K562 (cell line): ENCODE measurements at regions not wholly inside any gene's neighbourhood (a gene's known extent, or its start where the extent isn't known, plus 50 kb on each side); places are given as distances from the start of the nearest gene placed in this dataset.

Experiments used
- ATAC-seq: fragments of 200-7000 bp; cut with Tn5 transposase; 3 replicates; pipeline ENCODE4 v1.9.1; 2020; ENCODE audit warnings: moderate library complexity
- BruUV-seq: library from RNA; stranded (reverse); fragments of 400-500 nt; replicated peaks from 2 replicates; lab custom pipeline; 2021; lab: Mats Ljungman, UMichigan
- CTCF ChIA-PET: fragments of 300-600 bp; formaldehyde crosslinking; extraction: SDS; loops from one replicate; lab custom pipeline; 2021; ENCODE audit warnings: low intra/inter-chr PET ratio; lab: Yijun Ruan, JAX
- POLR2A ChIA-PET: fragments of 300-600, 350-650 bp; sonication (Branson Sonifier 250); formaldehyde crosslinking; extraction: SDS; loops from one replicate; lab custom pipeline; 2021; ENCODE audit warnings: antibody characterized with exemption, inconsistent platforms; lab: Yijun Ruan, JAX
- DNase-seq, 4 experiments: peaks; one replicate each; pipeline versions ENCODE4 v3.0.0 to v3.0.0-alpha.2; 2011 to 2018; ENCODE audit warnings: low spot score in 3 of 4, mixed read lengths in 3 of 4; ENCODE audit errors: extremely low read depth in 1 of 4
- FAIRE-seq: peaks from 2 replicates; lab custom pipeline; 2011; peaks lifted over from hg19 to GRCh38; lab: Jason Lieb, UNC
- H2AFZ ChIP-seq: 2 replicates; pipeline ENCODE4 v1.6.0; 2011; ENCODE audit warnings: low read depth, low read length, control low read depth, inconsistent platforms
- H3K27ac ChIP-seq: fragments of 200-600 bp; 3 replicates; pipeline ENCODE4 v1.8.0; 2011; ENCODE audit warnings: low read depth, mild to moderate bottlenecking, control low read depth, inconsistent platforms, low read length, moderate library complexity, mixed read lengths; ENCODE audit errors: extremely low read depth
- H3K27me3 ChIP-seq, 2 experiments: fragments of 300-600 bp in 1 of 2; 2 replicates in 1 of 2; 3 replicates in 1 of 2; pipeline versions ENCODE4 v1.6.0 to v1.8.0; 2011; ENCODE audit warnings: inconsistent platforms in 2 of 2, low read length in 2 of 2, mild to moderate bottlenecking in 1 of 2, mixed read lengths in 1 of 2, moderate library complexity in 1 of 2; ENCODE audit not compliant: control insufficient read depth in 2 of 2, insufficient read depth in 2 of 2
- H3K36me3 ChIP-seq: fragments of 300-600 bp; 3 replicates; pipeline ENCODE4 v1.8.0; 2011; ENCODE audit warnings: mild to moderate bottlenecking, low read length, inconsistent platforms; ENCODE audit not compliant: control insufficient read depth, insufficient read depth
- H3K4me1 ChIP-seq, 2 experiments: fragments of 200-600 bp in 1 of 2; replicated peaks in 1 of 2; 2 replicates in 1 of 2; 3 replicates in 1 of 2; pipeline versions ENCODE4 v1.5.1 to v1.8.0; 2011; ENCODE audit warnings: inconsistent platforms in 2 of 2, low read length in 2 of 2, mild to moderate bottlenecking in 1 of 2, mixed read lengths in 1 of 2, moderate library complexity in 1 of 2; ENCODE audit not compliant: control insufficient read depth in 2 of 2, insufficient read depth in 2 of 2
- H3K4me2 ChIP-seq: 2 replicates; pipeline ENCODE4 v1.6.1; 2011; ENCODE audit warnings: low read length, control low read depth, inconsistent platforms, mixed read lengths; ENCODE audit not compliant: insufficient read depth
- H3K4me3 ChIP-seq: fragments of 200-600 bp; sonication (generic), shearing (Covaris generic); 2 replicates; pipeline ENCODE4 v1.5.1; 2016; ENCODE audit warnings: control low read depth, inconsistent platforms
- H3K79me2 ChIP-seq: fragments of 200-600 bp; 3 replicates; pipeline ENCODE4 v1.8.0; 2011; ENCODE audit warnings: low read length, inconsistent platforms; ENCODE audit not compliant: control insufficient read depth, insufficient read depth
- H3K9ac ChIP-seq, 2 experiments: 2 replicates each; pipeline versions ENCODE4 v1.6.0 to v1.6.1; 2011; ENCODE audit warnings: low read depth in 2 of 2, low read length in 2 of 2, control low read depth in 1 of 2, inconsistent platforms in 1 of 2, mild to moderate bottlenecking in 1 of 2, mixed read lengths in 1 of 2; ENCODE audit not compliant: insufficient read depth in 1 of 2
- H3K9me1 ChIP-seq: one replicate; pipeline ENCODE4 v1.6.0; 2011; ENCODE audit warnings: inconsistent platforms, mild to moderate bottlenecking, low read length, moderate library complexity; ENCODE audit not compliant: control insufficient read depth, insufficient read depth
- H3K9me3 ChIP-seq: replicated peaks from 2 replicates; pipeline ENCODE4 v1.5.1; 2011; ENCODE audit warnings: low read depth, low read length, inconsistent platforms; ENCODE audit not compliant: control insufficient read depth, insufficient read depth
- H4K20me1 ChIP-seq: replicated peaks from 2 replicates; pipeline ENCODE4 v1.6.1; 2011; ENCODE audit warnings: low read length, inconsistent platforms, mixed read lengths; ENCODE audit not compliant: control insufficient read depth, insufficient read depth
- ARID2 ChIP-seq: fragments of 450-650 bp; IDR thresholded peaks from 2 replicates; pipeline ENCODE4 v1.6.1; 2017; ENCODE audit warnings: antibody characterized with exemption, mild to moderate bottlenecking
- ASH1L ChIP-seq: fragments of 450-650 bp; IDR thresholded peaks from 2 replicates; pipeline ENCODE4 v1.6.1; 2018; ENCODE audit warnings: borderline replicate concordance, mild to moderate bottlenecking, low read depth; ENCODE audit not compliant: partially characterized antibody
- BRD9 ChIP-seq: fragments of 450-650 bp; IDR thresholded peaks from 2 replicates; pipeline ENCODE4 v1.6.1; 2018; ENCODE audit warnings: low read depth; ENCODE audit not compliant: partially characterized antibody
- DLX4 ChIP-seq: fragments of 250-450 bp; sonication (Bioruptor Pico); IDR thresholded peaks from 2 replicates; pipeline ENCODE4 v1.6.1; 2021; ENCODE audit warnings: mild to moderate bottlenecking
- E2F3 ChIP-seq: fragments of 250-450 bp; sonication (Bioruptor Pico); IDR thresholded peaks from 2 replicates; pipeline ENCODE4 v1.4.0; 2020; ENCODE audit warnings: mild to moderate bottlenecking
- FOXP1 ChIP-seq: sonication (generic); formaldehyde crosslinking; IDR thresholded peaks from 2 replicates; pipeline ENCODE4 v1.8.0; 2022; ENCODE audit warnings: mild to moderate bottlenecking, missing genetic modification reagents
- IRF1 ChIP-seq: sonication (generic); formaldehyde crosslinking; IDR thresholded peaks from 2 replicates; pipeline ENCODE4 v1.8.0; 2022; ENCODE audit warnings: missing genetic modification reagents, mild to moderate bottlenecking, borderline replicate concordance
- JUNB ChIP-seq: fragments of 450-650 bp; formaldehyde crosslinking; conservative IDR thresholded peaks from 2 replicates; pipeline ENCODE4 v1.4.0; 2020; ENCODE audit warnings: mild to moderate bottlenecking
- MCM7 ChIP-seq, 2 experiments: fragments of 450-650 bp; IDR thresholded peaks; 2 replicates each; pipeline ENCODE4 v1.6.1; 2016 to 2018
- PTBP1 ChIP-seq: fragments of 200-400 bp; formaldehyde crosslinking; IDR thresholded peaks from 2 replicates; pipeline ENCODE4 v1.6.1; 2017; ENCODE audit warnings: low read depth, low read length
- TOE1 ChIP-seq, 2 experiments: fragments of 450-650 bp in 1 of 2; sonication (generic) in 1 of 2; formaldehyde crosslinking in 1 of 2; IDR thresholded peaks; 2 replicates each; pipeline versions ENCODE4 v1.7.1 to v1.8.0; 2016 to 2022; ENCODE audit warnings: borderline replicate concordance in 2 of 2, mild to moderate bottlenecking in 2 of 2, antibody characterized with exemption in 1 of 2, inconsistent platforms in 1 of 2, low read depth in 1 of 2, missing genetic modification reagents in 1 of 2, moderate library complexity in 1 of 2
- TRIM24 ChIP-seq, 2 experiments: fragments of 450-650 bp; IDR thresholded peaks; 2 replicates each; pipeline ENCODE4 v1.6.1; 2016
- WGBS: fragments of 100-300 bp; shearing (Covaris generic); methylation state at CpG from one replicate; pipeline ENCODE4 v1.1.6; 2016; ENCODE audit warnings: low coverage, mixed read lengths; ENCODE audit not compliant: insufficient coverage; ENCODE audit errors: missing lambda C conversion rate; 5-methylcytosine and 5-hydroxymethylcytosine counted together
- in situ Hi-C: fragments of 300-500 bp; cut with MboI; formaldehyde crosslinking; loops from 4 replicates; pipeline ENCODE4 v1.15.0; 2018; ENCODE audit warnings: inconsistent platforms, mixed read lengths
- intact Hi-C: fragments of 100-400 bp; cut with micrococcal nuclease; formaldehyde crosslinking; loops from 2 replicates; pipeline ENCODE4 v1.14.2; 2022
- TF ChIP-seq, protein P1 (sequence below), 2 experiments: fragments of 150-350 bp in 1 of 2; IDR thresholded peaks; 2 replicates each; pipeline ENCODE4 v1.6.1; 2012 to 2016; ENCODE audit warnings: low read depth in 2 of 2, low read length in 2 of 2, mild to moderate bottlenecking in 1 of 2, moderate library complexity in 1 of 2
- TF ChIP-seq, protein P2 (sequence below): fragments of 250-450 bp; sonication (Bioruptor Pico); IDR thresholded peaks from 2 replicates; pipeline ENCODE4 v1.8.0; 2022; ENCODE audit warnings: inconsistent platforms, mild to moderate bottlenecking, moderate library complexity, borderline replicate concordance
- TF ChIP-seq, protein P3 (sequence below): fragments of 450-650 bp; formaldehyde crosslinking; IDR thresholded peaks from 2 replicates; pipeline ENCODE4 v1.4.0; 2020; ENCODE audit warnings: mild to moderate bottlenecking, moderate library complexity

DNA sequence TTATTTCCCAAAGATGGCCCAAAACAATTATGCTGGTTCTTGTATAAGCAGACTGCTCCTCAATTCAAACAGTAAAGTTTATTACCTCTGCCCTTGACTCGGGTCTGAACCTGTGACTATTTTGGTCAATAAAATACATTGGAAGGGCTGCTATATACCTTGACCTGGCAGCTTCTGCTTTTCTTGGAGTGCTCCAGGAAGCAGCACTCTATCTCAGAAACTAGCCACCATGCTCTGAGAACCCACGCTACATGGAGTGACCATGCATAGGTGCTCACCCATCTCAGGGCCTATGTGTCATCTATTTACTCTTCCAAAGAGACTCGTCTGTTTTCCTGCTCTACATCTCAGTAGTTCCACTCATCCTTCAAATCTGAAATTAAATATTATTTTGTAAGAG lies 299.9 kb downstream of the AHR start:
- CTCF ChIA-PET = no interaction called here
- TF ChIP-seq, protein P1, sequence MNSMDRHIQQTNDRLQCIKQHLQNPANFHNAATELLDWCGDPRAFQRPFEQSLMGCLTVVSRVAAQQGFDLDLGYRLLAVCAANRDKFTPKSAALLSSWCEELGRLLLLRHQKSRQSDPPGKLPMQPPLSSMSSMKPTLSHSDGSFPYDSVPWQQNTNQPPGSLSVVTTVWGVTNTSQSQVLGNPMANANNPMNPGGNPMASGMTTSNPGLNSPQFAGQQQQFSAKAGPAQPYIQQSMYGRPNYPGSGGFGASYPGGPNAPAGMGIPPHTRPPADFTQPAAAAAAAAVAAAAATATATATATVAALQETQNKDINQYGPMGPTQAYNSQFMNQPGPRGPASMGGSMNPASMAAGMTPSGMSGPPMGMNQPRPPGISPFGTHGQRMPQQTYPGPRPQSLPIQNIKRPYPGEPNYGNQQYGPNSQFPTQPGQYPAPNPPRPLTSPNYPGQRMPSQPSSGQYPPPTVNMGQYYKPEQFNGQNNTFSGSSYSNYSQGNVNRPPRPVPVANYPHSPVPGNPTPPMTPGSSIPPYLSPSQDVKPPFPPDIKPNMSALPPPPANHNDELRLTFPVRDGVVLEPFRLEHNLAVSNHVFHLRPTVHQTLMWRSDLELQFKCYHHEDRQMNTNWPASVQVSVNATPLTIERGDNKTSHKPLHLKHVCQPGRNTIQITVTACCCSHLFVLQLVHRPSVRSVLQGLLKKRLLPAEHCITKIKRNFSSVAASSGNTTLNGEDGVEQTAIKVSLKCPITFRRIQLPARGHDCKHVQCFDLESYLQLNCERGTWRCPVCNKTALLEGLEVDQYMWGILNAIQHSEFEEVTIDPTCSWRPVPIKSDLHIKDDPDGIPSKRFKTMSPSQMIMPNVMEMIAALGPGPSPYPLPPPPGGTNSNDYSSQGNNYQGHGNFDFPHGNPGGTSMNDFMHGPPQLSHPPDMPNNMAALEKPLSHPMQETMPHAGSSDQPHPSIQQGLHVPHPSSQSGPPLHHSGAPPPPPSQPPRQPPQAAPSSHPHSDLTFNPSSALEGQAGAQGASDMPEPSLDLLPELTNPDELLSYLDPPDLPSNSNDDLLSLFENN (IDR thresholded peaks at IDR 0.05; ENCODE audit: low read depth in 2 of 2, low read length in 2 of 2) = no peak
- TF ChIP-seq DLX4 = no peak
- TF ChIP-seq ASH1L = no peak
- TF ChIP-seq, protein P2, sequence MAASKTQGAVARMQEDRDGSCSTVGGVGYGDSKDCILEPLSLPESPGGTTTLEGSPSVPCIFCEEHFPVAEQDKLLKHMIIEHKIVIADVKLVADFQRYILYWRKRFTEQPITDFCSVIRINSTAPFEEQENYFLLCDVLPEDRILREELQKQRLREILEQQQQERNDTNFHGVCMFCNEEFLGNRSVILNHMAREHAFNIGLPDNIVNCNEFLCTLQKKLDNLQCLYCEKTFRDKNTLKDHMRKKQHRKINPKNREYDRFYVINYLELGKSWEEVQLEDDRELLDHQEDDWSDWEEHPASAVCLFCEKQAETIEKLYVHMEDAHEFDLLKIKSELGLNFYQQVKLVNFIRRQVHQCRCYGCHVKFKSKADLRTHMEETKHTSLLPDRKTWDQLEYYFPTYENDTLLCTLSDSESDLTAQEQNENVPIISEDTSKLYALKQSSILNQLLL (CRISPR knock-in tag) = no peak
- TF ChIP-seq, protein P3, sequence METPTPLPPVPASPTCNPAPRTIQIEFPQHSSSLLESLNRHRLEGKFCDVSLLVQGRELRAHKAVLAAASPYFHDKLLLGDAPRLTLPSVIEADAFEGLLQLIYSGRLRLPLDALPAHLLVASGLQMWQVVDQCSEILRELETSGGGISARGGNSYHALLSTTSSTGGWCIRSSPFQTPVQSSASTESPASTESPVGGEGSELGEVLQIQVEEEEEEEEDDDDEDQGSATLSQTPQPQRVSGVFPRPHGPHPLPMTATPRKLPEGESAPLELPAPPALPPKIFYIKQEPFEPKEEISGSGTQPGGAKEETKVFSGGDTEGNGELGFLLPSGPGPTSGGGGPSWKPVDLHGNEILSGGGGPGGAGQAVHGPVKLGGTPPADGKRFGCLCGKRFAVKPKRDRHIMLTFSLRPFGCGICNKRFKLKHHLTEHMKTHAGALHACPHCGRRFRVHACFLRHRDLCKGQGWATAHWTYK (CRISPR knock-in tag) = no peak
- no peak for TF ChIP-seq TOE1 (IDR thresholded peaks at IDR 0.05; ENCODE audit: borderline replicate concordance)
- no peak for TF ChIP-seq TOE1 (CRISPR knock-in tag; IDR thresholded peaks at IDR 0.05; ENCODE audit: borderline replicate concordance, low read depth)
- TF ChIP-seq TRIM24 (IDR thresholded peaks at IDR 0.05) = no peak
- no peak for TF ChIP-seq BRD9
- no peak for TF ChIP-seq JUNB (CRISPR knock-in tag)
- no peak for TF ChIP-seq IRF1 (CRISPR knock-in tag)
- no peak for TF ChIP-seq MCM7 (IDR thresholded peaks at IDR 0.05)
- TF ChIP-seq E2F3 (CRISPR knock-in tag) = no peak
- TF ChIP-seq FOXP1 (CRISPR knock-in tag) = no peak
- no peak for TF ChIP-seq PTBP1
- TF ChIP-seq ARID2 = no peak

More for the DNA sequence above, 299.9 kb downstream of the AHR start:
- 0% methylated on average over 3 of the region's 3 CpGs for WGBS
- H3K36me3 ChIP-seq = no peaks in the 10 kb centered on the region
- FAIRE-seq (no peak), DNase-seq (no peak), ATAC-seq (no peak)
- H3K4me1 ChIP-seq = no peaks in the 10 kb centered on the region
- no peak overlapping the region for H3K27ac ChIP-seq
- in situ Hi-C loops = no loop called here
- POLR2A ChIA-PET = no interaction called here
- H3K4me3 ChIP-seq = no peak overlapping the region
- no peaks in the 10 kb centered on the region for H3K9me3 ChIP-seq
- no peak overlapping the region for H3K9ac ChIP-seq
- no peaks in the 10 kb centered on the region for H3K9me1 ChIP-seq
- H2AFZ ChIP-seq = no peak overlapping the region
- BruUV-seq = no TSS peak
- intact Hi-C loops = no loop called here
- H3K27me3 ChIP-seq = no peaks in the 10 kb centered on the region
- H4K20me1 ChIP-seq = no peaks in the 10 kb centered on the region
- H3K79me2 ChIP-seq = no peaks in the 10 kb centered on the region
- no peak overlapping the region for H3K4me2 ChIP-seq
